NCI-H128 (cell line): ENCODE measurements at regions not wholly inside any gene's neighbourhood (a gene's known extent, or its start where the extent isn't known, plus 50 kb on each side); places are given as distances from the start of the nearest gene placed in this dataset.
"Not testable (repeated sequence)": the region's sequence is repeated elsewhere in the genome, so short reads cannot be mapped to it uniquely, and the experiment has no call there.

Experiments used
- DNase-seq: peaks from one replicate; lab custom pipeline; 2025; ENCODE audit not compliant: unreplicated experiment; lab: John Stamatoyannopoulos, UW

- no peak for DNase-seq
Measured at GRCh38 chr6:93701526-93701925, 282.2 kb upstream of the EPHA7 start.

GRCh38 chr6:93685494-93685893, 266.1 kb upstream of the EPHA7 start:
- no peak for DNase-seq

GRCh38 chr6:93684339-93684738, 265.0 kb upstream of the EPHA7 start:
- DNase-seq = no peak

GRCh38 chr6:93679836-93680235, 260.5 kb upstream of the EPHA7 start:
- no peak for DNase-seq

GRCh38 chr6:93678841-93679454, 259.6 kb upstream of the EPHA7 start:
- DNase-seq = no peak

GRCh38 chr6:93677264-93677965, 258.1 kb upstream of the EPHA7 start:
- DNase-seq = no peak

GRCh38 chr6:93676581-93676980, 257.2 kb upstream of the EPHA7 start:
- no peak for DNase-seq

GRCh38 chr6:93675856-93676417, 256.6 kb upstream of the EPHA7 start:
- no peak for DNase-seq

GRCh38 chr6:93663111-93663510, 243.8 kb upstream of the EPHA7 start:
- no peak for DNase-seq

- no peak for DNase-seq
Measured at GRCh38 chr6:93654548-93654947, 235.2 kb upstream of the EPHA7 start.

- DNase-seq = no peak
Measured at GRCh38 chr6:93644611-93645010, 225.3 kb upstream of the EPHA7 start.

- no peak for DNase-seq
Measured at GRCh38 chr6:93639126-93639525, 219.8 kb upstream of the EPHA7 start.

- DNase-seq = not testable (repeated sequence)
Measured at GRCh38 chr6:93636987-93637664, 217.8 kb upstream of the EPHA7 start.

- DNase-seq = no peak
Measured at GRCh38 chr6:93624408-93624807, 205.0 kb upstream of the EPHA7 start.

GRCh38 chr6:93621442-93621841, 202.1 kb upstream of the EPHA7 start:
- DNase-seq = no peak

GRCh38 chr6:93604951-93605350, 185.6 kb upstream of the EPHA7 start:
- no peak for DNase-seq

GRCh38 chr6:93592417-93592816, 173.1 kb upstream of the EPHA7 start:
- DNase-seq = no peak

GRCh38 chr6:93586306-93586705, 166.9 kb upstream of the EPHA7 start:
- DNase-seq = no peak

- DNase-seq = no peak
Measured at GRCh38 chr6:93584300-93584699, 164.9 kb upstream of the EPHA7 start.

GRCh38 chr6:93581371-93581770, 162.0 kb upstream of the EPHA7 start:
- DNase-seq = no peak

- DNase-seq = no peak
Measured at GRCh38 chr6:93580446-93580845, 161.1 kb upstream of the EPHA7 start.
